ENCODE measurements at regions not wholly inside any gene's neighbourhood (a gene's known extent, or its start where the extent isn't known, plus 50 kb on each side); places are given as distances from the start of the nearest gene placed in this dataset.

DNA sequence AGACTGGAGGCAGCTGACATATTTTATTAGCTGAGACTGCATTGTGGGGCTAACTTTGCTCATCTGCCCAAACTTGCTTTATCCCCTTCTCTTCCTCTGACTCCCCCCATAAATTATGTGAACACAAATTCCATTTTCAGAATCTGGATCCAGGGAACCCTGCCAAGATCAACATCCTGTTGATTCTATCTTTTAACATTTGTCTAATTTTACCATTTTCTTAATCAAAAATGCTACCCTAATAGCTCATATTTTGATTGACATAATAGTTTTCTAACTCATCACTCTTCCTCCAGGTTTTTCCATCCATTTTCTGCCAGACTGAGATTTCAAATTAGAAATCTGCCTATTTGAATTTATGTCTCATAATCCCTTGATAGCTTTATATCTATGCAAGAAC is 184.7 kb upstream of the PRSS16 start:
- Histone ChIP-seq H3K4me1 (no peaks in the 10 kb centered on the region), H3K4me3 (no peak overlapping the region), H3K27ac (replicated peaks) (no peak overlapping the region), H3K36me3 (no peaks in the 10 kb centered on the region), H3K27me3 (ENCODE audit: low read depth) (peaks cover 11% of the 10 kb centered on the region), H3K9me3 (replicated peaks) (no peaks in the 10 kb centered on the region)
- TF ChIP-seq, protein P1, sequence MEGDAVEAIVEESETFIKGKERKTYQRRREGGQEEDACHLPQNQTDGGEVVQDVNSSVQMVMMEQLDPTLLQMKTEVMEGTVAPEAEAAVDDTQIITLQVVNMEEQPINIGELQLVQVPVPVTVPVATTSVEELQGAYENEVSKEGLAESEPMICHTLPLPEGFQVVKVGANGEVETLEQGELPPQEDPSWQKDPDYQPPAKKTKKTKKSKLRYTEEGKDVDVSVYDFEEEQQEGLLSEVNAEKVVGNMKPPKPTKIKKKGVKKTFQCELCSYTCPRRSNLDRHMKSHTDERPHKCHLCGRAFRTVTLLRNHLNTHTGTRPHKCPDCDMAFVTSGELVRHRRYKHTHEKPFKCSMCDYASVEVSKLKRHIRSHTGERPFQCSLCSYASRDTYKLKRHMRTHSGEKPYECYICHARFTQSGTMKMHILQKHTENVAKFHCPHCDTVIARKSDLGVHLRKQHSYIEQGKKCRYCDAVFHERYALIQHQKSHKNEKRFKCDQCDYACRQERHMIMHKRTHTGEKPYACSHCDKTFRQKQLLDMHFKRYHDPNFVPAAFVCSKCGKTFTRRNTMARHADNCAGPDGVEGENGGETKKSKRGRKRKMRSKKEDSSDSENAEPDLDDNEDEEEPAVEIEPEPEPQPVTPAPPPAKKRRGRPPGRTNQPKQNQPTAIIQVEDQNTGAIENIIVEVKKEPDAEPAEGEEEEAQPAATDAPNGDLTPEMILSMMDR (IDR thresholded peaks at IDR 0.05; ENCODE audit: borderline replicate concordance): no peak
- DNase-seq: no peak
- intact Hi-C loops (cut with micrococcal nuclease): no loop called here

DNA sequence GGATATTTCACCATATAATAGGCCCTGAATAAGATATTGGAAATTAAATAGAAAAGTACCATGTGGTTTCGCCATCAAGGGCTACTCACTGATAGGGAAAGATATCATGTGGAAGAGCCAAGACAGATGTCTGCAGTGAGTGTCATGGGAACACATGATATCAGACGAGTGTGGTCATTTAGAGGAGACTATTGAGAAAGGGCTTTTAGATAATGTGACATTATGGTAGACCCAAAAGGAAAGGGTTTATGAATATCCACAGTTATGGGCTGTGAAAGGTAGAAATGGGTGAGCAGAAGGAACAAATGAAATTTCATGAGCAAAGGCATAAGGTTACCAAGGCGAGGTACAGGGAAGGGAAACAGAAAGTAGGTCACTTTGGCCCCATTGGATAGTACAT is 182.3 kb upstream of the PRSS16 start:
- no peak overlapping the region for H3K4me3 ChIP-seq
- H3K4me1 ChIP-seq: no peaks in the 10 kb centered on the region
- no peak overlapping the region for H3K27ac ChIP-seq (replicated peaks)
- no peak for DNase-seq
- no peaks in the 10 kb centered on the region for H3K36me3 ChIP-seq
- TF ChIP-seq, protein P1 (IDR thresholded peaks at IDR 0.05; ENCODE audit: borderline replicate concordance): no peak
- H3K27me3 ChIP-seq (ENCODE audit: low read depth): peaks cover 15% of the 10 kb centered on the region
- H3K9me3 ChIP-seq (replicated peaks): no peaks in the 10 kb centered on the region
- intact Hi-C loops (cut with micrococcal nuclease): no loop called here

DNA sequence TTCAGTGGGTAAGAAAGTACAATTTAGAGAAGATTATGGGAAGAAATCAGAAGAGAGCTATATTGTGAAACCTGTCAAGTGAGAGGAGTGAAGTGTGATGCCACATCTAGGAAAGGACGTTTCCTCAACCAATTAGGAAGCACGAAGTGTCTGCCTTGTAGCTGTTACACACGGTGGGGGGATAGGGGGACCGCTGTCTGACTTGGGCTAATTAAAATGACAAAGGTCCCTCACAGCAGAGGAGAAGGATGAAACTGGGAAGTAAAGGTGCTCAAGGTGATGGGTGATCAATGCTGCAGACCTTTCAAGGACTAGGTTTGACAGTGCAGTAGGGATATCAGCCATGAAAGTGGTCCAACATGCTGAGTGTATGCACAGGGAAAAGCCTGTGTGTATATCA is 181.1 kb upstream of the PRSS16 start:
- H3K9me3 ChIP-seq (replicated peaks): no peaks in the 10 kb centered on the region
- DNase-seq: no peak
- intact Hi-C loops (cut with micrococcal nuclease): no loop called here

DNA sequence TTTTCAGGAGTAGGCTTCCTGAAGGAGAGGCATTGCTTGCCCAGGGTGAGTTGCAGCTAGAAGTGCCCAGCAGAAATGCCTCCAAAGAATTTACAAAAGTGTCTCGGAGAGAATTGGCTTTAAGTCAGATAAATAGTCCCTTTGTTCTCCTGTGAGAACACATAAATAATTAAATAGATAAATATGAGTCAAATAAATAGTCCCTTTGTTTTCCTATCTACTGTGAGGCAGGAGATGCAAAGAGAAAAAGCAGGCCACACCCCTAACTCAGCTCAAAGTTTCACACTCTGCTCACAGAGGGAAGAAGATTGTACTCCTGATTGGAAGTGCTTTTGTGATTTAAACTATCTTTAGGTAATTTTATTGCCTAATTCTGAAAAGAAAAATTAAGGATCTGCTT is 180.7 kb upstream of the PRSS16 start:
- no peaks in the 10 kb centered on the region for H3K36me3 ChIP-seq
- H3K4me3 ChIP-seq: no peak overlapping the region
- H3K9me3 ChIP-seq (replicated peaks): no peaks in the 10 kb centered on the region
- no peaks in the 10 kb centered on the region for H3K4me1 ChIP-seq
- H3K27ac ChIP-seq (replicated peaks): no peak overlapping the region
- DNase-seq: no peak
- peaks cover 31% of the 10 kb centered on the region for H3K27me3 ChIP-seq (ENCODE audit: low read depth)
- TF ChIP-seq, protein P1 (IDR thresholded peaks at IDR 0.05; ENCODE audit: borderline replicate concordance): no peak
- intact Hi-C loops (cut with micrococcal nuclease): no loop called here

More for the DNA sequence above, 181.1 kb upstream of the PRSS16 start:
- peaks cover 26% of the 10 kb centered on the region for H3K27me3 ChIP-seq (ENCODE audit: low read depth)
- no peak overlapping the region for H3K4me3 ChIP-seq
- TF ChIP-seq, protein P1 (IDR thresholded peaks at IDR 0.05; ENCODE audit: borderline replicate concordance): no peak
- H3K36me3 ChIP-seq: no peaks in the 10 kb centered on the region
- no peak overlapping the region for H3K27ac ChIP-seq (replicated peaks)
- no peaks in the 10 kb centered on the region for H3K4me1 ChIP-seq

DNA sequence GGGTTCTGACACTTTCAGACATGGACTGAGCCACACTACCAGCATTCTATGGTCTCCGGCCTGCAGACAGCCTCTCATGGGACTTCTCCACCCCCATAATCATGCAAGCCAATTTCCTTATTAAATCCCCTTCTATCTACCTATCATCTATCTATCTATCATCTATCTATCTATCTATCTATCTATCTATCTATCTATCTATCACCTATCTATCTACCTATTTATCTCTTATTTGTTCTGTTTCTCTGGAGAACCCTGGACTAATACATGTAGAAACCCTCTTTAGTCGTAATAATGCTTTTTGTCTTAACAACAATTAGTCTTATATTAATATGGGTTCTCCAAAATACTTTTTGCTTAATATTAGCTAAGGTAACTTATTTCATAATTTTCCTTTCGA is 174.1 kb upstream of the PRSS16 start:
- H3K4me1 ChIP-seq: no peaks in the 10 kb centered on the region
- no peak overlapping the region for H3K27ac ChIP-seq (replicated peaks)
- H3K4me3 ChIP-seq: no peak overlapping the region
- no peak for DNase-seq
- TF ChIP-seq, protein P1 (IDR thresholded peaks at IDR 0.05; ENCODE audit: borderline replicate concordance): no peak
- H3K9me3 ChIP-seq (replicated peaks): no peaks in the 10 kb centered on the region
- H3K27me3 ChIP-seq (ENCODE audit: low read depth): peaks cover 64% of the 10 kb centered on the region
- intact Hi-C loops (cut with micrococcal nuclease): no loop called here
- H3K36me3 ChIP-seq: no peaks in the 10 kb centered on the region

DNA sequence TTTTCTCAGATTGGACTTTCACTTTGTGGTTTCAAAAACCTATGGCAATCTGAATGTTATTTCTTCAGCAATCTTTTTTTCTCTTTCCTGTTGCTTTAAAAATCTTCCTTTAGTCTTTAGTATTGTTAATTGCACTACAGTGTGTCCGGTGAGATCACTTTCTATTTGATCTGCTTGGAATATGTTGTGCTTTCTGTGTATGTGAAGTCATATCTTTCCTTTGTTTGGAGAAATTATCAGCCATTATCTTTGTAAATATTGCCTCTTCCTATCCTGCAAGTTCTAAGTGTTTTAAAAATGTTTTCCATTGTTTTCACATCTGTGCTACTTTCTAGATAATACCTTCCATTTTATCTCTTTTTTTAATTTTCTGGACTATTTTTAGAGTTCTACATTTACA is 171.4 kb upstream of the PRSS16 start:
- intact Hi-C loops (cut with micrococcal nuclease): no loop called here
- TF ChIP-seq, protein P1 (IDR thresholded peaks at IDR 0.05; ENCODE audit: borderline replicate concordance): no peak
- no peak for DNase-seq
- Histone ChIP-seq H3K9me3 (replicated peaks) (no peaks in the 10 kb centered on the region), H3K4me3 (no peak overlapping the region), H3K4me1 (peaks cover 4% of the 10 kb centered on the region), H3K27me3 (ENCODE audit: low read depth) (peaks cover 74% of the 10 kb centered on the region), H3K27ac (replicated peaks) (no peak overlapping the region), H3K36me3 (no peaks in the 10 kb centered on the region)
